ENCODE measurements at regions not wholly inside any gene's neighbourhood (a gene's known extent, or its start where the extent isn't known, plus 50 kb on each side); places are given as distances from the start of the nearest gene placed in this dataset.
"Not testable (repeated sequence)": the region's sequence is repeated elsewhere in the genome, so short reads cannot be mapped to it uniquely, and the experiment has no call there.

GRCh38 chr3:195960971-195961775 is 52.8 kb upstream of the TNK2 start:
- H3K27ac ChIP-seq (ENCODE audit: low read length in 2 of 2); H3K27me3 Mint-ChIP-seq; ATAC-seq (ENCODE audit: low read depth); POLR2A ChIA-PET; H4K20me1 ChIP-seq (ENCODE audit: control insufficient read depth, insufficient read depth, low read length, poor library complexity, severe bottlenecking); H3K79me2 ChIP-seq (ENCODE audit: control insufficient read depth, insufficient read depth, low read length); H3K4me1 ChIP-seq (ENCODE audit: control insufficient read depth in 2 of 2, insufficient read depth in 2 of 2, low read length in 2 of 2); H3K4me3 ChIP-seq (ENCODE audit: control extremely low read depth in 1 of 5, extremely low read depth in 1 of 5, insufficient read depth in 1 of 5, low read depth in 2 of 5, low read length in 4 of 5); H3K4me1 Mint-ChIP-seq; H2AFZ ChIP-seq (ENCODE audit: insufficient read depth, low read depth, low read length, poor library complexity, severe bottlenecking); H3K36me3 ChIP-seq (replicated peaks in 1 of 2; ENCODE audit: control extremely low read depth in 1 of 2, control insufficient read depth in 1 of 2, extremely low read depth in 1 of 2, insufficient read depth in 2 of 2, low read length in 1 of 2); H3K9me3 Mint-ChIP-seq (ENCODE audit: insufficient read depth); H3K4me3 Mint-ChIP-seq; H3K27me3 ChIP-seq (replicated peaks in 1 of 4; ENCODE audit: control extremely low read depth in 1 of 4, control insufficient read depth in 3 of 4, insufficient read depth in 4 of 4, low read length in 3 of 4); H3K4me2 ChIP-seq (replicated peaks; ENCODE audit: low read depth, low read length, poor library complexity, severe bottlenecking); H3K27ac Mint-ChIP-seq; H3K9ac ChIP-seq (ENCODE audit: low read length); intact Hi-C loops (cut with micrococcal nuclease): not testable (repeated sequence)
- DNase-seq, result peak; percentile 44
- WGBS (ENCODE audit: insufficient coverage), result 98% methylated on average over 24 of the region's 26 CpGs
- H3K9me3 ChIP-seq (ENCODE audit: control extremely low read depth in 1 of 3, control insufficient read depth in 2 of 3, insufficient read depth in 1 of 3, low read length in 2 of 3), result peaks cover 0 to 11% (median 0%) of the 10 kb centered on the region in 3 donors
- CTCF ChIA-PET, result interaction anchor here (0.7 kb wide), 1 partner anchor 379 kb away, joined by 4 read pairs; no protein-coding TSS in a partner anchor

GRCh38 chr3:195960164-195960563 is 51.8 kb upstream of the TNK2 start:
- H3K4me1 Mint-ChIP-seq; DNase-seq; CTCF ChIA-PET; H3K27me3 Mint-ChIP-seq; H3K9ac ChIP-seq (ENCODE audit: low read length); POLR2A ChIA-PET; H4K20me1 ChIP-seq (ENCODE audit: control insufficient read depth, insufficient read depth, low read length, poor library complexity, severe bottlenecking); H3K36me3 ChIP-seq (replicated peaks in 1 of 2; ENCODE audit: control extremely low read depth in 1 of 2, control insufficient read depth in 1 of 2, extremely low read depth in 1 of 2, insufficient read depth in 2 of 2, low read length in 1 of 2); H3K27ac Mint-ChIP-seq; H3K27me3 ChIP-seq (replicated peaks in 1 of 4; ENCODE audit: control extremely low read depth in 1 of 4, control insufficient read depth in 3 of 4, insufficient read depth in 4 of 4, low read length in 3 of 4); H3K4me3 Mint-ChIP-seq; H3K4me2 ChIP-seq (replicated peaks; ENCODE audit: low read depth, low read length, poor library complexity, severe bottlenecking); H3K4me1 ChIP-seq (ENCODE audit: control insufficient read depth in 2 of 2, insufficient read depth in 2 of 2, low read length in 2 of 2); intact Hi-C loops (cut with micrococcal nuclease); ATAC-seq (ENCODE audit: low read depth); H3K4me3 ChIP-seq (ENCODE audit: control extremely low read depth in 1 of 5, extremely low read depth in 1 of 5, insufficient read depth in 1 of 5, low read depth in 2 of 5, low read length in 4 of 5); H3K9me3 Mint-ChIP-seq (ENCODE audit: insufficient read depth); H3K27ac ChIP-seq (ENCODE audit: low read length in 2 of 2); H2AFZ ChIP-seq (ENCODE audit: insufficient read depth, low read depth, low read length, poor library complexity, severe bottlenecking); H3K79me2 ChIP-seq (ENCODE audit: control insufficient read depth, insufficient read depth, low read length): not testable (repeated sequence)
- WGBS (ENCODE audit: insufficient coverage), result no CpG with 5 or more reads among the region's 2 CpGs
- peaks cover 0 to 11% (median 0%) of the 10 kb centered on the region in 3 donors for H3K9me3 ChIP-seq (ENCODE audit: control extremely low read depth in 1 of 3, control insufficient read depth in 2 of 3, insufficient read depth in 1 of 3, low read length in 2 of 3)

- H2AFZ ChIP-seq (ENCODE audit: insufficient read depth, low read depth, low read length, poor library complexity, severe bottlenecking); H3K27ac Mint-ChIP-seq; intact Hi-C loops (cut with micrococcal nuclease); H3K79me2 ChIP-seq (ENCODE audit: control insufficient read depth, insufficient read depth, low read length); DNase-seq; H3K4me1 Mint-ChIP-seq; H3K4me3 ChIP-seq (ENCODE audit: control extremely low read depth in 1 of 5, extremely low read depth in 1 of 5, insufficient read depth in 1 of 5, low read depth in 2 of 5, low read length in 4 of 5); CTCF ChIA-PET; H3K36me3 ChIP-seq (replicated peaks in 1 of 2; ENCODE audit: control extremely low read depth in 1 of 2, control insufficient read depth in 1 of 2, extremely low read depth in 1 of 2, insufficient read depth in 2 of 2, low read length in 1 of 2); H3K27ac ChIP-seq (ENCODE audit: low read length in 2 of 2); H3K4me3 Mint-ChIP-seq; H3K4me1 ChIP-seq (ENCODE audit: control insufficient read depth in 2 of 2, insufficient read depth in 2 of 2, low read length in 2 of 2); H3K27me3 Mint-ChIP-seq; H3K27me3 ChIP-seq (replicated peaks in 1 of 4; ENCODE audit: control extremely low read depth in 1 of 4, control insufficient read depth in 3 of 4, insufficient read depth in 4 of 4, low read length in 3 of 4); POLR2A ChIA-PET; ATAC-seq (ENCODE audit: low read depth); H3K9ac ChIP-seq (ENCODE audit: low read length); H3K4me2 ChIP-seq (replicated peaks; ENCODE audit: low read depth, low read length, poor library complexity, severe bottlenecking); H4K20me1 ChIP-seq (ENCODE audit: control insufficient read depth, insufficient read depth, low read length, poor library complexity, severe bottlenecking); H3K9me3 Mint-ChIP-seq (ENCODE audit: insufficient read depth): not testable (repeated sequence)
- WGBS (ENCODE audit: insufficient coverage), result 82% methylated on average over 2 of the region's 15 CpGs
- peaks cover 0 to 11% (median 0%) of the 10 kb centered on the region in 3 donors for H3K9me3 ChIP-seq (ENCODE audit: control extremely low read depth in 1 of 3, control insufficient read depth in 2 of 3, insufficient read depth in 1 of 3, low read length in 2 of 3)
Observed at GRCh38 chr3:195959367-195960157, 51.2 kb upstream of the TNK2 start.

- WGBS (ENCODE audit: insufficient coverage), result 17% methylated on average over 9 of the region's 11 CpGs
- H3K4me1 ChIP-seq (ENCODE audit: control insufficient read depth in 2 of 2, insufficient read depth in 2 of 2, low read length in 2 of 2); H3K4me3 Mint-ChIP-seq; H3K27me3 ChIP-seq (replicated peaks in 1 of 4; ENCODE audit: control extremely low read depth in 1 of 4, control insufficient read depth in 3 of 4, insufficient read depth in 4 of 4, low read length in 3 of 4); H3K79me2 ChIP-seq (ENCODE audit: control insufficient read depth, insufficient read depth, low read length); H3K27ac ChIP-seq (ENCODE audit: low read length in 2 of 2); intact Hi-C loops (cut with micrococcal nuclease); H4K20me1 ChIP-seq (ENCODE audit: control insufficient read depth, insufficient read depth, low read length, poor library complexity, severe bottlenecking); H3K27ac Mint-ChIP-seq; ATAC-seq (ENCODE audit: low read depth); CTCF ChIA-PET; H3K4me1 Mint-ChIP-seq; H3K27me3 Mint-ChIP-seq; H3K4me3 ChIP-seq (ENCODE audit: control extremely low read depth in 1 of 5, extremely low read depth in 1 of 5, insufficient read depth in 1 of 5, low read depth in 2 of 5, low read length in 4 of 5); H2AFZ ChIP-seq (ENCODE audit: insufficient read depth, low read depth, low read length, poor library complexity, severe bottlenecking); DNase-seq; H3K9me3 Mint-ChIP-seq (ENCODE audit: insufficient read depth); H3K4me2 ChIP-seq (replicated peaks; ENCODE audit: low read depth, low read length, poor library complexity, severe bottlenecking); POLR2A ChIA-PET; H3K36me3 ChIP-seq (replicated peaks in 1 of 2; ENCODE audit: control extremely low read depth in 1 of 2, control insufficient read depth in 1 of 2, extremely low read depth in 1 of 2, insufficient read depth in 2 of 2, low read length in 1 of 2); H3K9ac ChIP-seq (ENCODE audit: low read length): not testable (repeated sequence)
- peaks cover 0 to 11% (median 0%) of the 10 kb centered on the region in 3 donors for H3K9me3 ChIP-seq (ENCODE audit: control extremely low read depth in 1 of 3, control insufficient read depth in 2 of 3, insufficient read depth in 1 of 3, low read length in 2 of 3)
Observed at GRCh38 chr3:195958736-195959135, 50.4 kb upstream of the TNK2 start.

Measured in B cell (primary cell).